H1 (cell line): ENCODE measurements at regions not wholly inside any gene's neighbourhood (a gene's known extent, or its start where the extent isn't known, plus 50 kb on each side); places are given as distances from the start of the nearest gene placed in this dataset.

Experiments
- CHD2 ChIP-seq: IDR thresholded peaks from 2 replicates; pipeline ENCODE4 v1.6.1; 2012; ENCODE audit warnings: low read length, improper control_type of control experiment
- GTF2F1 ChIP-seq: IDR thresholded peaks from 2 replicates; pipeline ENCODE4 v1.6.1; 2012; ENCODE audit warnings: low read depth, low read length, improper control_type of control experiment, borderline replicate concordance
- RAD21 ChIP-seq, 2 experiments: IDR thresholded peaks in 1 of 2; conservative IDR thresholded peaks in 1 of 2; 2 replicates each; pipeline ENCODE4 v1.6.1; 2011; ENCODE audit warnings: low read depth in 2 of 2, low read length in 2 of 2, improper control_type of control experiment in 1 of 2, inconsistent platforms in 1 of 2, mild to moderate bottlenecking in 1 of 2, moderate library complexity in 1 of 2
- TCF12 ChIP-seq: IDR thresholded peaks from 2 replicates; pipeline ENCODE4 v1.6.1; 2011; ENCODE audit warnings: low read depth, mild to moderate bottlenecking, low read length
- TF ChIP-seq, protein P1 (sequence below), 3 experiments: IDR thresholded peaks; 1 replicate in 2 of 3; 2 replicates in 1 of 3; pipeline versions ENCODE4 v1.5.1 to v1.6.1; 2011; ENCODE audit warnings: low read length in 3 of 3, mild to moderate bottlenecking in 3 of 3, inconsistent platforms in 2 of 3, low read depth in 1 of 3, moderate library complexity in 1 of 3; ENCODE audit not compliant: insufficient read depth in 1 of 3; ENCODE audit errors: control extremely low read depth in 1 of 3

DNA sequence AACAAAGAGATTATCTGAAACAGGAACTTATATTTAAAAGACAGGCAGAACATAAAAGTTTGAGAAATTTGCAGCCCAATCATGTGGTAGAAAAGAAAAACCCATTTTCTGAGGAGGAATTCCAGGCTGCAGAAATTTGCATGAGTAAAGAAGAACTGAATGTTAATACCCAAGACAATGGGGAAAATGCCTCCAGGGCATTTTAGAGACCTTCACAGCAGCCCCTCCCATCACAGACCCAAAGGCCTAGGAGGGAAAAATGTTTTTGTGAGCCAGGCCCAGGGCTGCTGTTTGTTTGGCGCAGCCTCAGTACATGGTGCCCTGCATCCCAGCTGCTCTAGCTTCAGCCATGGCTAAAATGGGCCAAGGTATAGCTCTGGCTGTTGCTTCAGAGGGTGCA is 554.3 kb upstream of the CHRM3 start:
- TF ChIP-seq RAD21 (IDR thresholded peaks at IDR 0.05 in 1 of 2, conservative IDR thresholded peaks at IDR 0.05 in 1 of 2; ENCODE audit: low read depth in 2 of 2, low read length in 2 of 2): no peak
- no peak for TF ChIP-seq CHD2
- TF ChIP-seq, protein P1, sequence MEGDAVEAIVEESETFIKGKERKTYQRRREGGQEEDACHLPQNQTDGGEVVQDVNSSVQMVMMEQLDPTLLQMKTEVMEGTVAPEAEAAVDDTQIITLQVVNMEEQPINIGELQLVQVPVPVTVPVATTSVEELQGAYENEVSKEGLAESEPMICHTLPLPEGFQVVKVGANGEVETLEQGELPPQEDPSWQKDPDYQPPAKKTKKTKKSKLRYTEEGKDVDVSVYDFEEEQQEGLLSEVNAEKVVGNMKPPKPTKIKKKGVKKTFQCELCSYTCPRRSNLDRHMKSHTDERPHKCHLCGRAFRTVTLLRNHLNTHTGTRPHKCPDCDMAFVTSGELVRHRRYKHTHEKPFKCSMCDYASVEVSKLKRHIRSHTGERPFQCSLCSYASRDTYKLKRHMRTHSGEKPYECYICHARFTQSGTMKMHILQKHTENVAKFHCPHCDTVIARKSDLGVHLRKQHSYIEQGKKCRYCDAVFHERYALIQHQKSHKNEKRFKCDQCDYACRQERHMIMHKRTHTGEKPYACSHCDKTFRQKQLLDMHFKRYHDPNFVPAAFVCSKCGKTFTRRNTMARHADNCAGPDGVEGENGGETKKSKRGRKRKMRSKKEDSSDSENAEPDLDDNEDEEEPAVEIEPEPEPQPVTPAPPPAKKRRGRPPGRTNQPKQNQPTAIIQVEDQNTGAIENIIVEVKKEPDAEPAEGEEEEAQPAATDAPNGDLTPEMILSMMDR (IDR thresholded peaks at IDR 0.05; ENCODE audit: control extremely low read depth in 1 of 3, insufficient read depth in 1 of 3, low read depth in 1 of 3, low read length in 3 of 3): no peak
- TF ChIP-seq GTF2F1: no peak
- no peak for TF ChIP-seq TCF12
